ENCODE measurements at regions not wholly inside any gene's neighbourhood (a gene's known extent, or its start where the extent isn't known, plus 50 kb on each side); places are given as distances from the start of the nearest gene placed in this dataset.
A peak's percentile ranks its signal among the peaks of the same experiment; 100 is the strongest.

DNA sequence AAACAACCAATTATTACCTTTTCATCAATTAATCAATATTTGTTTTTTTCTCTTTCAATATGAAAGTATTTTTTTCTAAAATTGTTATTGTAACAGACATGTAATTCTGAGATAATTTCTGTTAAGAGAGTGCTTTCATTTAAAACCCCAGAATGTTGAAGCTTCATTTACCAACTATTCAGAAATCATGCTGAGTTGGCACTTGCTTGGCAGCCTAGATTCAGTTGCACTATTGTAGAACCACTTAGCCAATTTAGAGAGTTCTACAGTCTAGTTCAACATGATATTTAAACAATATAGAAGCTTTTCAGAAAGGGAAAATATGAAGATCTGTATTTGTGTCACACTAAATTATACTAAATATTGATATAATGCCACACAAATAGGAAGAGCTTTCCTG lies 56.1 kb upstream of the NKAIN2 start:
- DNase-seq: no peak

DNA sequence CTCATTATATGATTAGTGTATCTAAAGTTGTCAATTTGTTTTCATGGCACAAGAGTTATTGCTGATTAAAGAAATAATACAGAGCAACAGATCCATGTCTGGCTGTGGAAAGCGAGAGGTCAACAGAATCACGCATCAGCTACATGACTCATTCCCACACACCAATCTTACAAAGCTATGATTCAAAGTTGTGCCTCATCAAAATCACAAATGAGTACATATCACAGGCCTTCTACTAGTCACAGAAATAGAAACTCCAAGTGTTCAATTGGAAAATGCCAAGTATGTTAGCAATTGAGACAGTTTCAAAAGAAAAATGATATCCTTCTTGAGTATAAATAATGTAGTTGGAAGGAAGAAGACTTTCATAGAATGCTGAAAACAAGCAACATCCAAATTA lies 57.8 kb upstream of the NKAIN2 start:
- peak; percentile 76 for DNase-seq

DNA sequence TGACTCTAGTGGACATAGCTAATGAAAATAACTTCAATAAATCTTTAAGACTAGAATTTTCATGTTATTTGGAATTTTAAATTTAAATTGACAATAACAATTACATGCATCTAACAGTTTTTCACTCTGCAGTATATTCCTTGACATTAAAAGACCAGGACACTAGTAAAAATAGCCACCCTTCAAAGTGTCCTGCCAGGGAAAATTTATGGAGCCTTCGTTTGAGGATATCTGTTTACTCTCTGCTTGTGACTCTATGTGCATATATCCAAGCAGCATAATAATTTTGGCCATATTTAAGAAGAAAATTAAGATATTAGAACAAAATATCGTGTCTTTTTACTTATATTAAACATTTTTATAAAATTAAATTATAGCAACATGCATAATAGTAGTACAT lies 58.8 kb upstream of the NKAIN2 start:
- no peak for DNase-seq

DNA sequence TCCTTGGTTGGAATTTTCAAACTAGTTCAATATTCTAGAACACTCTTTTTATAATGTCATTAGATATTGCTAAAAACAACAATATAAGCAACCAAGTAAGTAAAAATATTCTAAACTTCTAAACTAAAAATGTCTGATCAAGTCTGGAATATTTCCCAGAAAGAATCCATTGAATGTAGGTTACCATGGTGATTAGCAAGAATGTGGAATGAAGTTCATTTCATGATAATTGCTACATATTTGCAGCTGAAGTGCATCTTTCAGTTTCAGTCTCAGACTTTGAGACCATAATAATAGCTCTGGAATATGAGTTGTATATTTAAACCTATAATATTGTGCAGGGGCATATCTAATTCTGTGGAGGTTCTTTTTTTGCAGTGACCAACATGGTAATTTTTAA lies 61.0 kb upstream of the NKAIN2 start:
- no peak for DNase-seq

DNA sequence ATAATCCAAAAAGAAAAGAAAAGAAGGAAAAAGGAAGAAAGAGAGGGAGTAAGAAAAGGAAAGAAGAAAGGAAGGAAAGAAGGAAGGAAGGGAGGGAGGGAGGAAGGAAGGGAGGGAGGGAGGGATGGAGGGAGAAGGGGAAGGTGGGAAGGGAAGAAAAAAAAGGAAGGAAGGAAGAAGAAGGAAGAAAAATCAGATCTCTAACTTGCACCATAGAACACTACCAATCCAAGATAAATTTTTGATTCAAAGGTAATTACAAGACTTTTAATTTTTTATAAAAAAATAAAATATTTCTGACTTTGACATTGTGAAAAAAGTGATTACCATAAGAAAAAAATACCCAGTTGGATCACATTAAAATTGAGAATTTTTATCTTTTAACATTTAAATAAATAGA lies 70.5 kb upstream of the NKAIN2 start:
- no peak for DNase-seq

DNA sequence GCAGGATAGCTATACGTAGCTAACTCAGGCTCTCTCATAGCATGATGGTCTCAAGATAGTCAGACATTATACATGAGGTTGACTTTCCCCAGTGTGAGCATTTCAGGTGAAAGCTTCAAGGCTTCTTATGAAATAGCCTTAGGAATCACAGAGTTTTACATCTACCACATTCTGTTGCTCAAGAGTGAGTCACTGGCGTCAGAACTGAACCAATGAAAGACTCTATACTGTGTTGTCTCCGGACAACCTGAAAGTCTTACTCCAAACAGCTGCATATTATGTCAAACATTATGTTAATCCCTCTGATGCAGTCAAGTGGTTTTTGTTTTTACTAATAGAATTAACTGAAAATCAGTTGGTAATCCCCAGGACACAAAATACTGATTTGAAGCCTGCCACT lies 79.8 kb upstream of the TRDN start:
- DNase-seq: peak; percentile 72

DNA sequence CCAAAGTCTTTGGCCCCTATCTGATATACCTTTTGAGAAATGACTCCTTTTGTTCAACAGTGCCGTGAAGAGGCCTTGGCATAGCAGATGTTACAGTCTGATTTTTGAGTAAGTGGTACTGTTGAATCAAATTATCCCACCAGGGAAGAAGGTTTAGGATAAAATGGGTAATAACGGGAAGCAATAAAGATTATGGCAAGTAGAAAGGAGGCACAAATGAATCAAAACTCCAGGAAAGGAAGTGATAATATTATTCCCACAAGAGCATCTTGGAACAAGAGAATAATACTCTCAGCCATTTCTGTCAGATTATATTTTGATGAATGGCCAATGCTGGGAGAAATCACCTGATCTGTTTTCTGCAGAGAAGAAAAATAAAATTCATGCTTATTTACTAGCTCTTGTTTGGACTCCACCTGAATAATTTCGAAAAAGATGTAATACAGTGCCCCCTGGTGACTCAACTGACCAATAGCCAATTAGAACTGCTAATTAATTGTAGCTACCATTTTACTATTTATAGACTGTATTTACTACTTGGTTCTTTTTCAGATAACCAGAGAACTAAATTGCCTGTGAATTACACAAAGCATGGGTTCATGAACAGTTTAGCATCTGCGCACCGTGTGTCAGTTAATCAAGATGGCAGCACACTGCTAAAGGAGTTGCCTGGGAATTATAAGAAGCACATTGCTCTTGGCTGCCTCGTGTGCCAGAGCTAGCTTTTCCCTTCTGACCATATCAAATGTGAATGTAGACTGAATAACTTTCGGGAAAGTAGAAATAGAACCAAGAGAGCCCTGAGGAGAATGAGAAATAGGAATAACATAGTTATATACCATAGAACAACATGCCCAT lies 78.5 kb upstream of the TRDN start:
- DNase-seq: no peak

DNA sequence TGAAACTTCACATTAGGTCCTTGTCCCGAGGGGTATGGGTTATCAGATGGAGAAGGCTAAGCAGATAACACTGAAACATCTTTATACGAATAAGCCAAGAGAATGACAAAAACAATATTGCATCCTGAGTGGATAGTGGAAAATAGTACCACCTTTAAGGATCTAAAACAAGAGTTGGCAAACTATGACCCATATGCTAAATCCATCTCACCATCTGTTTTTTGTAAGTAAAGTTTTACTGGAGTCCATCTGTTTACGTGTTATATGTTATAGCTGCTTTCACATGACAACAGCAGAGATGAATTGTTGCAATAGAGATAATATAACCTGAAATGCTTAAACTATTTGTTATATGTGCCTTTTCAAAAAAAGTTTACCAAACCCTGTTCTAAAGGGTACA lies 76.1 kb upstream of the TRDN start:
- DNase-seq: no peak

DNA sequence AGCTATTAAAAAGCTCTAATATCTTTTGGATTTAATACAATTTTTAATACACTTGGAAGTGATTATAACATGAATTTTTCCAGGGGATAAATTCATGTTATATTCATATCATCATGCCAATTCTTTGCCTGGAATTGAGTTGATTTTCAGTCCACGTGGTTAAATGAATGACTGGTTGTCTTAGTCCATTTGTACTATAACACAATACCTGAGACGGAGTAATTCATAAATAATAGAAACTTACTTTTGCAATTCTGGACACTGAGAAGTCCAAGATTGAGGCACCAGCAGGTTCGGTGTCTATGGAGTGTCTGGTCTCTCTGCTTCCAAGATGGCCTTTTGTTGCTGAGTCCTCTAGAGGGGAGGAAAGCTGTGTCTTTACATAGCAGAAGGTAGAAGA lies 66.2 kb upstream of the TRDN start:
- DNase-seq: no peak

GRCh38 chr6:123687864-123688263 lies 51.1 kb upstream of the TRDN start:
- DNase-seq: no peak
